ENCODE measurements at regions not wholly inside any gene's neighbourhood (a gene's known extent, or its start where the extent isn't known, plus 50 kb on each side); places are given as distances from the start of the nearest gene placed in this dataset.
"Not testable (repeated sequence)": the region's sequence is repeated elsewhere in the genome, so short reads cannot be mapped to it uniquely, and the experiment has no call there.

DNA sequence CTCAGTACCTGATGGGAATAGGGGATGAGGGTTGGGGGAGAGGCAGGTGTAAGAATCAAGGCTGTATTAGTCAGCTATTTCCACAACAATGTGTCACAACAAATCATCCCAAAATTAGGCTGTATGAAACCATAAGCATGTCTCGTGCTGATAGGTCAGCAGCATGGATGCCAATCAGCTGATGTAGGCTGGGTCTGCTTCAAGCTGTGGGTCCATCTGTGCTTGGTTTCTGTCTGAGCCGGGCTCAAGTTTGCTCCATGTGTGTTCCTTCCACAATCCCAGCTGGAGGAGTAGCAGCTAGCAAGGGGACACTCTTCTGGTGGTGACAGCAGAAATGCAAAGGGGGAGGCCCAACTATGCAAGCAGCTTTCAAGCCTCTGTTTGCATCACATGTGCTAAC, 97.9 kb upstream of the ZNF746 start:
- TF ChIP-seq, protein P1, sequence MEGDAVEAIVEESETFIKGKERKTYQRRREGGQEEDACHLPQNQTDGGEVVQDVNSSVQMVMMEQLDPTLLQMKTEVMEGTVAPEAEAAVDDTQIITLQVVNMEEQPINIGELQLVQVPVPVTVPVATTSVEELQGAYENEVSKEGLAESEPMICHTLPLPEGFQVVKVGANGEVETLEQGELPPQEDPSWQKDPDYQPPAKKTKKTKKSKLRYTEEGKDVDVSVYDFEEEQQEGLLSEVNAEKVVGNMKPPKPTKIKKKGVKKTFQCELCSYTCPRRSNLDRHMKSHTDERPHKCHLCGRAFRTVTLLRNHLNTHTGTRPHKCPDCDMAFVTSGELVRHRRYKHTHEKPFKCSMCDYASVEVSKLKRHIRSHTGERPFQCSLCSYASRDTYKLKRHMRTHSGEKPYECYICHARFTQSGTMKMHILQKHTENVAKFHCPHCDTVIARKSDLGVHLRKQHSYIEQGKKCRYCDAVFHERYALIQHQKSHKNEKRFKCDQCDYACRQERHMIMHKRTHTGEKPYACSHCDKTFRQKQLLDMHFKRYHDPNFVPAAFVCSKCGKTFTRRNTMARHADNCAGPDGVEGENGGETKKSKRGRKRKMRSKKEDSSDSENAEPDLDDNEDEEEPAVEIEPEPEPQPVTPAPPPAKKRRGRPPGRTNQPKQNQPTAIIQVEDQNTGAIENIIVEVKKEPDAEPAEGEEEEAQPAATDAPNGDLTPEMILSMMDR (IDR thresholded peaks at IDR 0.05; ENCODE audit: low read depth, low read length), result no peak

DNA sequence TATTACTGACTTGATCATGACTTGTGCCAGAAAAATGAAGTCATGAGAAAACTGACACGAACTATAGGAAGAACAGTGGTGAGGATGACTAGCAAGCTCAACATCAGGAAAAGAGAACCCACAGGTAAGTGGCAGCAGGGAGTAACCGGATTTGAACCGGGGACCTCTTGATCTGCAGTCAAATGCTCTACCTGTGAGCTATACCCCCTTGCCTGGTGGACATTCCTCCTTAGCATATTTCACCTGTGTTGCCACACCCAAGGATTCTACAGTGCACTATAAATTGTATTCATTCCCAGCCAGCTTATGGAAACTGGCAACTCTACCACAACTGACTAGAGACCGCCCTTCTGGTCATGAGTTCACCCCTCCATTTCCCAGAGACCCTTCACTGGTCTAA, 97.5 kb upstream of the ZNF746 start:
- TF ChIP-seq, protein P1 (IDR thresholded peaks at IDR 0.05; ENCODE audit: low read depth, low read length), result no peak
- no peak overlapping the region for H3K4me3 ChIP-seq (ENCODE audit: low read depth, low read length)

More for the DNA sequence above, 97.9 kb upstream of the ZNF746 start:
- no peak overlapping the region for H3K4me3 ChIP-seq (ENCODE audit: low read depth, low read length)

DNA sequence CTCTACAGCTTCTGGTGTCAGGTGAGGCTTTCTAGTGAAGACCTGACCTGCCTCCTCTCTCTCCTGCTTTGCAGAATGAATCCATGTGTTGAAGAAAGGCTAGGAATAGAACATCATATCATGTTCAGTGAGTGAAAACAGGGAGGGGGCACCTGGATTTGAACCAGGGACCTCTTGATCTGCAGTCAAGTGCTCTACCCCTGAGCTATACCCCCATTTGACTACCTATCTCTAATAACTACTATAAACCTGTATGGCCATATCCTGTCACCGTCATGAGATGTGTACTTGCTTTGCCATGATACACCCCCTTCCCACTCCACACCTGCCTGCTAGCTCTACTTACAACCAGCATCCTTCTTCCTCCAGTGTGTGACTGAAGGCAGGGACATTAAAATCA, 91.3 kb upstream of the ZNF746 start:
- TF ChIP-seq, protein P1 (IDR thresholded peaks at IDR 0.05; ENCODE audit: low read depth, low read length), result no peak
- no peak overlapping the region for H3K4me3 ChIP-seq (ENCODE audit: low read depth, low read length)

DNA sequence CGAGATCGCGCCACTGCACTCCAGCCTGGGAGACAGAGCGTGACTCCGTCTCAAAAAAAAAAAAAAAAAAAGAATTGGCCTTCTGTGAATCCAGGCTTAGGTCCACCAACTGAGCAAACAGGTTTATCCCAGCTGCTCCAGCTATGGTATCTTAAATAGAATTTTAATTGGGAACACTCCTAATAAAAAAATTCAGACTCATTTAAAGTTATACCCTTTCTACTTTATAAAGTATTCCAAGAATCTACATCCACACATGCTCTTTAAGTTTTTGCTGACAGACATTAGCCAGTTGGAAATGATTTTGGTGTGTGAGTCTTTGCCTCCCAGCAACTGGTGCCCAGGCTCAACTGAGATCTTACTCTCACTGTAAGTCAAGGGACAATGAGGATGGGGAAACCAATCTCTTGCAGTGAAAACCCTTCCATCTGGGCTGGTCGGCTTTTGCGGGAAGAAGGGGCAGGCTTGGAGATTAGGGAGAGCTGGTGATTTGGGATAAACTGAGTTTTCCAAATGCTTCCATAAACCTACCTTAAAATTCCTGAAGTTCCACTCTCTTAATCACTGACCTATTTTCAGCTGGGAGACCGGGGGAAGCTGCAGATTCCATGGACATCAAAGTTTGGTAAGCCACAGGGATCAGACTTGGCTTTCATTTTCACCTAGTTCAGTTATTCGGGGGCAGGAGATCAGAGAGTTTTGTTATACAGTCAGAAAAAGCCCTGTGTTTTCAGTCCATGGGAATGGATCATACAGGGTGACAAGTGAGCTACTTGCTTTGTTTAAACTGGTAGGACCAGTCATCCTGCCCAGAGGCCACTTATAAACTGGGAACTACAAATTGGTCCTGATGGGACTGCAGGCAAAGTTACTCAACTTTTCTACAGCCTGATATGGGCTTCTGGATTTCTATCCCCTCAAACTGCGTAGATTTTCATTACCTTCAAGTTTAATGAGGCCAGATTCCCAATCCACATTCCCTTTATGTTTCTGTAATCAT, 89.3 kb upstream of the ZNF746 start:
- no peak overlapping the region for H3K4me3 ChIP-seq (ENCODE audit: low read depth, low read length)
- TF ChIP-seq, protein P1 (IDR thresholded peaks at IDR 0.05; ENCODE audit: low read depth, low read length), result no peak

DNA sequence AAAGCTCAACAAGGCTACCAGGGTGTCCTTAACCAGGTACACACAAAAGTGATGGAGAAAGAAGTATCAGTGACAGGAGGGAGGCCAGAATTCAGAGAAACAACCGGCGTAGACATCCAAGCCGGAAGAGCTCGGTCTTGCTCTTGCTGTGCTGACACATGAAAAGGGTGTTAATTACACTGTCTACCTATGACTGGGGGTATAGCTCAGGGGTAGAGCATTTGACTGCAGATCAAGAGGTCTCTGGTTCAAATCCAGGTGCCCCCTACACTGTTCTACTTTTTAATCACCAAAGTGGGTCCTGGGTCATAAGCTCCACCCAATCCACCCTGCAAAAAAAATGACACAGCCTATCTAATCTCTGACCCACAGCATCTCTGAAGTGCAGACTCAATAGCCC, 86.9 kb upstream of the ZNF746 start:
- TF ChIP-seq, protein P1 (IDR thresholded peaks at IDR 0.05; ENCODE audit: low read depth, low read length), result no peak
- no peak overlapping the region for H3K4me3 ChIP-seq (ENCODE audit: low read depth, low read length)

DNA sequence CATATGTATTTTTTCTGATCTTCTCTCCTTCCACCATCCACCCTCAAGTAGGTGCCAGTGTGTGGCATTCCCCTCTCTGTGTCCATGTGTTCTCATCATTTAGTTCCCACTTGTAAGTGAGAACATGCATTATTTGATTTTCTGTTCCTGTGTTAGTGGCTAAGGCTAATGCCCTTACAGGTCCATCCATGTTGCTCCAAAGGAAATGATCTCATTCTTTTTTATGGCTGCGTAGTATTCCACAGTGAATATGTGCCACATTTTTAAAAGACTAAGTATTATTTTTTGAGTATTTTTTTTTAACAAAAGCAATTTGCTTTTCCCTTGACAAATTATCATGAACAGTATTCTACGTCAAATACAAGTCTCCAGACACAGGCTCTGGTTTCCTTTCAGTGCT, 86.4 kb upstream of the ZNF746 start:
- H3K4me3 ChIP-seq (ENCODE audit: low read depth, low read length), result no peak overlapping the region
- TF ChIP-seq, protein P1 (IDR thresholded peaks at IDR 0.05; ENCODE audit: low read depth, low read length), result no peak

DNA sequence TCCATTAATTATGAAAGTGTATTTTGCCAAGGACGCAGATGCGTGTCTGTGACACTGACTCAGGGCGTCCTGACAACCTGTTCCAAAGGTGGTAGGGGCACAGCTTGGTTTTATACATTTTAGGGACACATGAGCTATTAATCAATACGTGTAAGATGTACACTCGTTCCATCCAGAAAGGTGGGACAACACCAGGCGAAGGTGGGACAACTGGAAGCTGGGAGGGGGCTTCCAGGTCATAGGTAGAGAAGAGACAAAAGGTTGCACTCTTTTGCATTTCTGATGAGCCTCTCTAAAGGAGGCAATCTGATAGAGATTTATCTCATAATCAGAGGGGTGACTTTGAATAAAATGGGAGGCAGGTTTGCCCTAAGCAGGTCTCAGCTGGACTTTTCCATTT, 82.7 kb upstream of the ZNF746 start:
- no peak overlapping the region for H3K4me3 ChIP-seq (ENCODE audit: low read depth, low read length)

DNA sequence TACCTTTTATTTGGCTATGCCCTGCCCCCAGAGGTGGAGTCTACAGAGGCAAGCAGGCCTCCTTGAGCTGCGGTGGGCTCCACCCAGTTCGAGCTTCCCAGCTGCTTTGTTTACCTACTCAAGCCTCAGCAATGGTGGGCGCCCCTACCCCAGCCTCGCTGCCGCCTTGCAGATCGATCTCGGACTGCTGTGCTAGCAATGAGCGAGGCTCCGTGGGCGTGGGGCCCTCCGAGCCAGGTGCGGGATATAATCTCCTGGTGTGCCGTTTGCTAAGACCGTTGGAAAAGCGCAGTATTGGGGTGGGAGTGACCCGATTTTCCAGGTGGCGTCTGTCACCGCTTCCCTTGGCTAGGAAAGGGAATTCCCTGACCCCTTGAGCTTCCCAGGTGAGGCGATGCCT, 81.8 kb upstream of the ZNF746 start:
- not testable (repeated sequence) for H3K4me3 ChIP-seq (ENCODE audit: low read depth, low read length)

More for the DNA sequence above, 82.7 kb upstream of the ZNF746 start:
- TF ChIP-seq, protein P1 (IDR thresholded peaks at IDR 0.05; ENCODE audit: low read depth, low read length), result no peak

DNA sequence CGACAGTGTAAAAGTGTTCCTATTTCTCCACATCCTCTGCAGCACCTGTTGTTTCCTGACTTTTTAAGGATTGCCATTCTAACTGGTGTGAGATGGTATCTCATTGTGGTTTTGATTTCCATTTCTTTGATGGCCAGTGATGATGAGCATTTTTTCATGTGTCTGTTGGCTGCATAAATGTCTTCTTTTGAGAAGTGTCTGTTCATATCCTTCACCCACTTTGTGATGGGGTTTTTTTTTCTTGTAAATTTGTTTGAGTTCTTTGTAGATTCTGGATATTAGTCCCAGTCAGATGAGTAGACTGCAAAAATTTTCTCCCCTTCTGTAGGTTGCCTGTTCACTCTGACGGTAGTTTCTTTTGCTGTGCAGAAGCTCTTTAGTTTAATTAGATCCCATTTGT, 76.8 kb upstream of the ZNF746 start:
- H3K4me3 ChIP-seq (ENCODE audit: low read depth, low read length), result not testable (repeated sequence)

All from WI38 (cell line).